Activated CD4-positive, alpha-beta T cell treated with anti-CD3 and anti-CD28 coated beads for 36 hours (primary cell): ENCODE measurements at regions not wholly inside any gene's neighbourhood (a gene's known extent, or its start where the extent isn't known, plus 50 kb on each side); places are given as distances from the start of the nearest gene placed in this dataset.

Experiments used
- ATAC-seq: fragments of 200-7000 bp; cut with Tn5 transposase; one replicate; pipeline ENCODE4 v1.10.0; 2021; ENCODE audit warnings: mild to moderate bottlenecking, moderate library complexity
- CTCF ChIA-PET: fragments of 350-600 bp; sonication (Branson Sonifier 250); formaldehyde crosslinking; loops from one replicate; lab custom pipeline; 2021; ENCODE audit warnings: antibody characterized with exemption; lab: Charles Lee
- POLR2A ChIA-PET: fragments of 350-600 bp; sonication (Branson Sonifier 250); formaldehyde crosslinking; loops from one replicate; lab custom pipeline; 2021; ENCODE audit warnings: antibody characterized with exemption, inconsistent platforms; lab: Charles Lee
- DNase-seq: peaks from one replicate; pipeline ENCODE4 v3.0.0-alpha.2; 2020
- H3K27ac Mint-ChIP-seq: one replicate; pipeline ENCODE4 v1.8.0; 2021; ENCODE audit warnings: mixed read lengths
- H3K27me3 Mint-ChIP-seq: one replicate; pipeline ENCODE4 v1.8.0; 2021; ENCODE audit warnings: mixed read lengths
- H3K36me3 Mint-ChIP-seq: one replicate; pipeline ENCODE4 v1.8.0; 2021; ENCODE audit warnings: low read depth, mixed read lengths
- H3K4me1 Mint-ChIP-seq: one replicate; pipeline ENCODE4 v1.8.0; 2021; ENCODE audit warnings: mixed read lengths
- H3K4me3 Mint-ChIP-seq: one replicate; pipeline ENCODE4 v1.8.0; 2021; ENCODE audit warnings: mild to moderate bottlenecking, moderate library complexity, mixed read lengths
- H3K9me3 Mint-ChIP-seq: one replicate; pipeline ENCODE4 v1.8.0; 2021; ENCODE audit warnings: low read depth, mixed read lengths
- intact Hi-C, 2 experiments: fragments of 100-400 bp; cut with DNase I in 1 of 2; cut with micrococcal nuclease in 1 of 2; formaldehyde crosslinking; loops; one replicate each; pipeline versions ENCODE4 v1.14.2 to v1.15.1; 2022 to 2024; cut with DNase I, micrococcal nuclease

DNA sequence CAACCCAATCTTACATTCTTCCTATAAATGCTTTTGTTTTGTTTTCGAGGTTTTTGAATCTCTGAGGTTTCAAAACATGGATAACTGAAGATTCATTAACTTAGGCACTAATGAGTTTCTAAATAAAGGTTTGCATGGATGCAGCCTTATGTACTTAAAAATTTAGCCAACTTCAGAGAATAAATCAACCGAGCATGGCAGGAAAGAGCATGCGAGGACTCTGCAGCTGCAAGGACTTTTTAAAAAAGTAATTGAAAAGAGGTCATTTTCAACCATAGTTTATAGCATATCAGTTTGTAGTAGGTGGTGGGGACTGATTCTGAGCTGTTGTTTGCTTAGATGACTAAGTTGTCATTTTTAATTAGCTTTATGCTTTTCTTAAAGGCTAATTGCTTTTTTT, 567.0 kb upstream of the ZEB2 start:
- H3K27ac Mint-ChIP-seq, result no peak overlapping the region
- H3K36me3 Mint-ChIP-seq, result no peaks in the 10 kb centered on the region
- ChIA-PET CTCF (no interaction called here), POLR2A (no interaction called here)
- intact Hi-C loops, result no loop called here
- H3K27me3 Mint-ChIP-seq, result no peaks in the 10 kb centered on the region
- no peak overlapping the region for H3K4me3 Mint-ChIP-seq
- no peaks in the 10 kb centered on the region for H3K9me3 Mint-ChIP-seq
- H3K4me1 Mint-ChIP-seq, result no peaks in the 10 kb centered on the region
- no peak for DNase-seq
- no peak for ATAC-seq

- peaks cover 2% of the 10 kb centered on the region for H3K27me3 Mint-ChIP-seq
- intact Hi-C loops, result no loop called here
- CTCF ChIA-PET, result no interaction called here
Observed at GRCh38 chr2:145085612-145086011, 565.7 kb upstream of the ZEB2 start.

DNA sequence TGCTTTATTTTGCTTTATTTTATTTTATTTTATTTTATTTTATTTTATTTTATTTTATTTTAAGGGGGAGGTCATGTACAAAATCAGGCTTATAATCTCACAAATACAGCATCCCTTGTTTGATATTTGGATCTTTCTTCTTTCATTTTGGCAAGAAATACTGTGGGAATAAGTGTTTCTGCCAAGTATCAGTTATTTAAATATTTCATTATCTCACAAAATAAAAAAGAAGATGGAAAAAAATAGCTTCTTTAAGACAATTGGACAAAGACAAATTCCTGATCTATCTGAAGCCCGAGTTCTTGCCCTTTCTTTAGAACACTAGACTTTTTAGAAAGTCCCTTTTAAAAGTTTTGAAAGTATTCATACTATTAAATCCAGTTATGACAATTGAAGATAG, 560.5 kb upstream of the ZEB2 start:
- Mint-ChIP-seq H3K4me1 (no peaks in the 10 kb centered on the region), H3K36me3 (no peaks in the 10 kb centered on the region), H3K27ac (no peak overlapping the region), H3K4me3 (no peak overlapping the region), H3K9me3 (no peaks in the 10 kb centered on the region), H3K27me3 (peaks cover 2% of the 10 kb centered on the region)
- ChIA-PET CTCF (no interaction called here), POLR2A (no interaction called here)
- intact Hi-C loops, result no loop called here
- ATAC-seq (no peak), DNase-seq (no peak)

More at GRCh38 chr2:145085612-145086011, 565.7 kb upstream of the ZEB2 start:
- Mint-ChIP-seq H3K27ac (no peak overlapping the region), H3K36me3 (no peaks in the 10 kb centered on the region), H3K4me1 (no peaks in the 10 kb centered on the region), H3K4me3 (no peak overlapping the region), H3K9me3 (no peaks in the 10 kb centered on the region)
- ATAC-seq (no peak), DNase-seq (no peak)
- POLR2A ChIA-PET, result no interaction called here

DNA sequence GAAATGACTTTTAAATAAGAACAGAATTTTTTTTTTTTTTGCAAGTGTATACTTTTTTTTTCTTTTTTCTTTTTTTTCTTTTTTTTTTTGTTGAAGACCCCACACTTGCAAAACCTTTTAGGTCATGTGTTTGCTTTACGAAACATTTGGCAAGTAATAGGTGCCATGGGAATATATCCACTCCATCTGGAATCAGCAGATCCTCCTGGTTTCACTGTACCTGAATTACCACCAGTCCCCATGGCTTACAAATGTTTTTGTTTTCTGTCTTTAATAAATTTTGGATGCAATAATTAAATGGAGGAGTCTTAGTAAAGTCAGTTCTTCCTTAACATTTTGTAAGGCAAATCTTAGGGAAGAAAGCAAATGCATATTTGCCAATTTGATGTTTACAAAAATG, 559.7 kb upstream of the ZEB2 start:
- peaks cover 2% of the 10 kb centered on the region for H3K27me3 Mint-ChIP-seq
- H3K9me3 Mint-ChIP-seq, result no peaks in the 10 kb centered on the region
- ChIA-PET POLR2A (no interaction called here), CTCF (no interaction called here)
- DNase-seq, result no peak
- no peak for ATAC-seq
- H3K27ac Mint-ChIP-seq, result no peak overlapping the region
- no peaks in the 10 kb centered on the region for H3K4me1 Mint-ChIP-seq
- H3K36me3 Mint-ChIP-seq, result no peaks in the 10 kb centered on the region
- intact Hi-C loops, result no loop called here
- H3K4me3 Mint-ChIP-seq, result no peak overlapping the region

GRCh38 chr2:145078923-145079322, 559.0 kb upstream of the ZEB2 start:
- Mint-ChIP-seq H3K36me3 (no peaks in the 10 kb centered on the region), H3K27ac (no peak overlapping the region), H3K27me3 (peaks cover 2% of the 10 kb centered on the region), H3K4me1 (no peaks in the 10 kb centered on the region), H3K4me3 (no peak overlapping the region), H3K9me3 (no peaks in the 10 kb centered on the region)
- ATAC-seq, result no peak
- no peak for DNase-seq
- intact Hi-C loops, result no loop called here
- POLR2A ChIA-PET, result no interaction called here
- CTCF ChIA-PET, result no interaction called here

GRCh38 chr2:145076085-145076484, 556.2 kb upstream of the ZEB2 start:
- H3K27ac Mint-ChIP-seq, result no peak overlapping the region
- ATAC-seq (no peak), DNase-seq (no peak)
- peaks cover 2% of the 10 kb centered on the region for H3K27me3 Mint-ChIP-seq
- POLR2A ChIA-PET, result no interaction called here
- intact Hi-C loops, result no loop called here
- H3K9me3 Mint-ChIP-seq, result no peaks in the 10 kb centered on the region
- H3K4me3 Mint-ChIP-seq, result no peak overlapping the region
- no peaks in the 10 kb centered on the region for H3K36me3 Mint-ChIP-seq
- CTCF ChIA-PET, result no interaction called here
- no peaks in the 10 kb centered on the region for H3K4me1 Mint-ChIP-seq

DNA sequence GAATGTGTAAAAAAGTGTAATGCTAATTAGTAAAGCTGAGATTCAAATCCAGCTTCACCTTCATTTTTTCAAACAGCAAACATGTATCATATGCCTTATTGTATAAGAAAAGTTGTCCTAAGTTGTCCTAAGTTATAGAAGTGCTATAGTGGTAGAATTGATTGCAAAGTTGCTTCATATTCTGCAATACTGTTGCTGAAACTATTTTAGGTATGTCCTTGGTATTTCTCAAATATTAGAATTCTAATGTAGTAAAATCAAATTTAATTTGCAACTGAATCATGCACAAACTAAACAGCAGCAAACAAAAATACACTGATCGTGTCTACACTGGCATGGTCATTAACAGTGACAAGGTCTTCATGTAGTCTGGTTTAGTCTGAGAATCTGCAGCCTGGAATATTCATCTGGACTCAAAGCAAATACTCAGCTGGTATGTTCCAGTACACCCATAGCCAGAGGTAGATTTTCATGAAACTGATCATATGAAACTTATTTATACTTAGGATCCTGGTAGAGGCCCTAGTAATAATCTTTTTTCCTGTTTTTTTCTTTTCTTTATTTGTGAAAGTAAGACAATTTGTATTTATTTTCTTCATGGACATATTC, 555.6 kb upstream of the ZEB2 start:
- H3K9me3 Mint-ChIP-seq, result no peaks in the 10 kb centered on the region
- CTCF ChIA-PET, result no interaction called here
- no peaks in the 10 kb centered on the region for H3K27me3 Mint-ChIP-seq
- H3K4me1 Mint-ChIP-seq, result no peaks in the 10 kb centered on the region
- no peaks in the 10 kb centered on the region for H3K36me3 Mint-ChIP-seq
- POLR2A ChIA-PET, result no interaction called here
- no peak overlapping the region for H3K4me3 Mint-ChIP-seq
- no peak for DNase-seq
- H3K27ac Mint-ChIP-seq, result no peak overlapping the region
- intact Hi-C loops, result no loop called here
- ATAC-seq, result no peak

DNA sequence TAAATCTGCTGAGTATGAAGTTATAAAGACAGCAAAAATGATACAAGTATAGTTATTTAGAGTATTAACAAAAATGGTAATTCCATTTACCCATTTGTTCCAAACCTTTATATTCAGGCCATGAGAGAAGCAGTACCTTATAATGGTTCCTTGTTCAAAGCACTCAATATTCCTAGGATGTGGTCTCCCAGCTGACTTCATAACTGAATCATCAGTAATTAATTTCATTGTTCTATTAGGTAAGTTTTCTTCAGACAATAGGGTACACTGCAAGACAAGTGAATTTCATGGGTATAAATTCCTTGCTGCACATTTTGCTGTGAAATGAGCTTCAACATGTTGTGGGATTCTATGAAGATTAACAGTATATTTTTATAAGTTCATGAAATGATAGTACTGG, 550.8 kb upstream of the ZEB2 start:
- no peaks in the 10 kb centered on the region for H3K36me3 Mint-ChIP-seq
- no peaks in the 10 kb centered on the region for H3K9me3 Mint-ChIP-seq
- ATAC-seq, result no peak
- H3K27me3 Mint-ChIP-seq, result peaks cover 2% of the 10 kb centered on the region
- DNase-seq, result no peak
- CTCF ChIA-PET, result no interaction called here
- H3K4me3 Mint-ChIP-seq, result no peak overlapping the region
- intact Hi-C loops, result no loop called here
- POLR2A ChIA-PET, result no interaction called here
- H3K4me1 Mint-ChIP-seq, result no peaks in the 10 kb centered on the region
- no peak overlapping the region for H3K27ac Mint-ChIP-seq

DNA sequence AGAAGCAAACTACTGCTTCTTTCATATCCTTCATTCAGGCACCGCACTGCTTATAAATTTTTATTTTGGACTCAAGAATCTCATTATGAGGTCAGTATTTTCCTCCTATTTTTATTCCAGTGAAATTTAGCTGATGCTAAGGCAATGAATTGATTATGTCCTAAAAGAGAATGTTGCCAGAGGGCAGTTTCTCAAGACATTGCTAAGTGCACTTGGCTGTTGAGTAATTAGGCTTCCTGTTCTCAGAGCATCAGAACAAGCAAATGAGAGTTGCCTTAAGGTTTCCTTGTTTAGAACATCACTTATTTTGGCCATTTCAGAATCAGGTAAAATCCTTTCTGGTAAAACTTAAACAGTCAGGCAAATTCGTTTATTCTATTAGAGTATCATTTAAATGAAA, 548.6 kb upstream of the ZEB2 start:
- Mint-ChIP-seq H3K9me3 (no peaks in the 10 kb centered on the region), H3K27ac (no peak overlapping the region), H3K4me3 (no peak overlapping the region), H3K4me1 (no peaks in the 10 kb centered on the region), H3K27me3 (peaks cover 2% of the 10 kb centered on the region), H3K36me3 (no peaks in the 10 kb centered on the region)
- ChIA-PET POLR2A (no interaction called here), CTCF (no interaction called here)
- DNase-seq (no peak), ATAC-seq (no peak)
- intact Hi-C loops, result no loop called here

DNA sequence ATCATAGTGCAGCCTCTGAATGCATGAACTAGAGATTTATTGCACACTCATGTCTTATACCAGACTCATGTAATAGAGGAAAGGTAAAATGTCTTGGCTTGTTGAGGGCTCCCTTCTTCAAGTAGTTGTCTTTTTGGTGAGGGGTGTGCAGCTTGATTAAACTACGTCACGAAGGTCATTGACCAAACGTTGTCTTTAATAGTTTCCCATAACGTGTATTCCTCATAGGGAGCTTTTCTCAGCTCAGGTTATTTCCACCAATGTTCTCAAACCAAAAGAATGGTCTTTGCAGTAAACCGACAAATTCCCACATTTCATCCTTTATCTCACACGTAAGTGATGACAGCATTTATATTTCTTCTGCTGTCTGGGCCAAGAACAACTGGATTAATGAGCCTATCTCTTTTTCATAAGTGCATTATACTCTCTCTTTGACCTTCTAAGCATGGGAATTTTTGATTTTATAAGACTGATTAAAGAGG, 547.7 kb upstream of the ZEB2 start:
- no peak overlapping the region for H3K27ac Mint-ChIP-seq
- no peak overlapping the region for H3K4me3 Mint-ChIP-seq
- H3K27me3 Mint-ChIP-seq, result peaks cover 2% of the 10 kb centered on the region
- H3K9me3 Mint-ChIP-seq, result no peaks in the 10 kb centered on the region
- H3K36me3 Mint-ChIP-seq, result no peaks in the 10 kb centered on the region
- no peaks in the 10 kb centered on the region for H3K4me1 Mint-ChIP-seq
- DNase-seq (no peak), ATAC-seq (no peak)
- ChIA-PET POLR2A (no interaction called here), CTCF (no interaction called here)
- intact Hi-C loops, result no loop called here

- DNase-seq, result no peak
- ATAC-seq, result no peak
- no peaks in the 10 kb centered on the region for H3K36me3 Mint-ChIP-seq
- no peaks in the 10 kb centered on the region for H3K9me3 Mint-ChIP-seq
- no peak overlapping the region for H3K27ac Mint-ChIP-seq
- ChIA-PET CTCF (interaction anchor here (0.6 to 0.7 kb wide), 3 partner anchors 16 to 1771 kb away, joined by 3 to 5 read pairs (median 3); no protein-coding TSS in a partner anchor), POLR2A (no interaction called here)
- no peak overlapping the region for H3K4me3 Mint-ChIP-seq
- H3K4me1 Mint-ChIP-seq, result no peaks in the 10 kb centered on the region
- intact Hi-C loops, result no loop called here
- peaks cover 2% of the 10 kb centered on the region for H3K27me3 Mint-ChIP-seq
Observed at GRCh38 chr2:145066856-145067548, 547.1 kb upstream of the ZEB2 start.

DNA sequence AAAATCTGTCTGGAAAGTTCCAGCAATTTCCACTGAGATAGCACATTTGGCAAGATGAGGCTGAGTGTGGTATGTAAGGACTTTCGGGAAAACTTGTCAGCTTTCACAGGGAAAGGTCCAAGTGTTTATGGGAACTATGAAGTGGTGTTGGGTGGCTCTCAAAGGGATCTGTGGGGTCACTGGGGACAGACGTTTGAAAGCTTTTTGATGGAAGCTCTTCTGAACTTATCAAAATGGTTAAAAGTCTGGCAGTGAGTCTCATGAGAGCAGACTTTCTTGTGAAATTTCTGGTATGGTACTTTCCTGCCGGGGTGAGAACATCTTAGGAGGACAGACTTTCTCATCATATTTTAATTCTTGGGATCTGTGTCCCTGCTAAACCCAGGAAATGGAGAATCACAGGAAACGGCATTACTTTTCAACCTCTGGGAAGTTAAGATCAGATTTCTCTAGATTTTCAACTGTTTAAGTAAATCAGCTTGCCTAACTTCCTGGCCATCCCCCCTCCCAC, 546.3 kb upstream of the ZEB2 start:
- ChIA-PET CTCF (interaction anchor here (0.7 kb wide), 1 partner anchor 1772 kb away, joined by 5 read pairs; no protein-coding TSS in a partner anchor), POLR2A (no interaction called here)
- no peak for ATAC-seq
- peaks cover 2% of the 10 kb centered on the region for H3K27me3 Mint-ChIP-seq
- no peaks in the 10 kb centered on the region for H3K9me3 Mint-ChIP-seq
- intact Hi-C loops, result no loop called here
- no peak for DNase-seq
- no peak overlapping the region for H3K4me3 Mint-ChIP-seq
- H3K36me3 Mint-ChIP-seq, result no peaks in the 10 kb centered on the region
- H3K4me1 Mint-ChIP-seq, result no peaks in the 10 kb centered on the region
- H3K27ac Mint-ChIP-seq, result no peak overlapping the region
